ENCODE measurements at regions not wholly inside any gene's neighbourhood (a gene's known extent, or its start where the extent isn't known, plus 50 kb on each side); places are given as distances from the start of the nearest gene placed in this dataset.

DNA sequence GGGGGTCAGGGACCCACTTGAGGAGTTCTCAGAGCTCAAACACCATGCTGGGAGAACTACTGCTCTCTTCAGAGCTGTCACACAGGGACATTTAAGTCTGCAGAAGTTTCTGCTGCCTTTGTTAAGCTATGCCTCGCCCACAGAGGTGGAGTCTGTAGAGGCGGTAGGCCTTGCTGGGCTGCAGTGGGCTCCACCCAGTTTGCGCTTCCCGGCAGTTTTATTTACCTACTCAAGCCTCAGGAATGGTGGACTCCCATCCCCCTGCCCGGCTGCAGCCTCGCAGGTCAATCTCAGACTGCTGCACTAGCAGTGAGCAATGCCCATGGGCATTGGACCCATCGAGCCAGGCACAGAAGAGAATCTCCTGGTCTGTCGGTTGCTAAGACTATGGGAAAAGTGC is 706.4 kb downstream of the LRRIQ3 start:
- H3K4me3 ChIP-seq: no peak overlapping the region
- no peaks in the 10 kb centered on the region for H3K4me1 ChIP-seq (ENCODE audit: insufficient read depth)
- H3K4me2 ChIP-seq: no peak overlapping the region
- H3K36me3 Mint-ChIP-seq (ENCODE audit: low read depth): no peaks in the 10 kb centered on the region; the same call in 2 of the 3 replicates
- no peaks in the 10 kb centered on the region for H3F3A ChIP-seq (replicated peaks; ENCODE audit: low read depth)
- no peaks in the 10 kb centered on the region for H3K36me3 ChIP-seq (ENCODE audit: insufficient read depth)
- no peaks in the 10 kb centered on the region for H3K27me3 Mint-ChIP-seq (ENCODE audit: insufficient read depth, low read depth, poor library complexity)
- H2AFZ ChIP-seq: no peak overlapping the region
- no peak overlapping the region for H3K27ac Mint-ChIP-seq
- H3K4me1 Mint-ChIP-seq: no peaks in the 10 kb centered on the region
- H3K27me3 ChIP-seq (ENCODE audit: insufficient read depth): no peaks in the 10 kb centered on the region
- DNase-seq (ENCODE audit: low spot score) (no peak), ATAC-seq (no peak)
- H3K4me3 Mint-ChIP-seq: no peak overlapping the region
- no peaks in the 10 kb centered on the region for H4K20me1 ChIP-seq (replicated peaks; ENCODE audit: insufficient read depth)
- H3K79me2 ChIP-seq (replicated peaks; ENCODE audit: insufficient read depth): no peaks in the 10 kb centered on the region
- 0 out of 3 replicates have a peak, but pooled peaks cover 2% of the 10 kb centered on the region for H3K9me3 Mint-ChIP-seq
- no peak overlapping the region for H3K27ac ChIP-seq (ENCODE audit: low read depth)
- TF ChIP-seq EZH2 (IDR thresholded peaks at IDR 0.05; ENCODE audit: low read depth, unreplicated experiment) (no peak), ZNF114 (CRISPR knock-in tag; IDR thresholded peaks at IDR 0.05) (no peak), STAT1 (IDR thresholded peaks at IDR 0.05; ENCODE audit: unreplicated experiment) (no peak), CREB1 (CRISPR knock-in tag; IDR thresholded peaks at IDR 0.05; ENCODE audit: low read depth) (no peak), JUNB (IDR thresholded peaks at IDR 0.05; ENCODE audit: unreplicated experiment) (no peak), EZH2phosphoT487 (IDR thresholded peaks at IDR 0.05; ENCODE audit: unreplicated experiment) (no peak), POLR2AphosphoS5 (IDR thresholded peaks at IDR 0.05; ENCODE audit: low read depth) (no peak), ZNF331 (CRISPR knock-in tag; IDR thresholded peaks at IDR 0.05; ENCODE audit: low read depth) (no peak), NANOG (IDR thresholded peaks at IDR 0.05; ENCODE audit: borderline replicate concordance) (no peak)
- TF ChIP-seq, protein P1, sequence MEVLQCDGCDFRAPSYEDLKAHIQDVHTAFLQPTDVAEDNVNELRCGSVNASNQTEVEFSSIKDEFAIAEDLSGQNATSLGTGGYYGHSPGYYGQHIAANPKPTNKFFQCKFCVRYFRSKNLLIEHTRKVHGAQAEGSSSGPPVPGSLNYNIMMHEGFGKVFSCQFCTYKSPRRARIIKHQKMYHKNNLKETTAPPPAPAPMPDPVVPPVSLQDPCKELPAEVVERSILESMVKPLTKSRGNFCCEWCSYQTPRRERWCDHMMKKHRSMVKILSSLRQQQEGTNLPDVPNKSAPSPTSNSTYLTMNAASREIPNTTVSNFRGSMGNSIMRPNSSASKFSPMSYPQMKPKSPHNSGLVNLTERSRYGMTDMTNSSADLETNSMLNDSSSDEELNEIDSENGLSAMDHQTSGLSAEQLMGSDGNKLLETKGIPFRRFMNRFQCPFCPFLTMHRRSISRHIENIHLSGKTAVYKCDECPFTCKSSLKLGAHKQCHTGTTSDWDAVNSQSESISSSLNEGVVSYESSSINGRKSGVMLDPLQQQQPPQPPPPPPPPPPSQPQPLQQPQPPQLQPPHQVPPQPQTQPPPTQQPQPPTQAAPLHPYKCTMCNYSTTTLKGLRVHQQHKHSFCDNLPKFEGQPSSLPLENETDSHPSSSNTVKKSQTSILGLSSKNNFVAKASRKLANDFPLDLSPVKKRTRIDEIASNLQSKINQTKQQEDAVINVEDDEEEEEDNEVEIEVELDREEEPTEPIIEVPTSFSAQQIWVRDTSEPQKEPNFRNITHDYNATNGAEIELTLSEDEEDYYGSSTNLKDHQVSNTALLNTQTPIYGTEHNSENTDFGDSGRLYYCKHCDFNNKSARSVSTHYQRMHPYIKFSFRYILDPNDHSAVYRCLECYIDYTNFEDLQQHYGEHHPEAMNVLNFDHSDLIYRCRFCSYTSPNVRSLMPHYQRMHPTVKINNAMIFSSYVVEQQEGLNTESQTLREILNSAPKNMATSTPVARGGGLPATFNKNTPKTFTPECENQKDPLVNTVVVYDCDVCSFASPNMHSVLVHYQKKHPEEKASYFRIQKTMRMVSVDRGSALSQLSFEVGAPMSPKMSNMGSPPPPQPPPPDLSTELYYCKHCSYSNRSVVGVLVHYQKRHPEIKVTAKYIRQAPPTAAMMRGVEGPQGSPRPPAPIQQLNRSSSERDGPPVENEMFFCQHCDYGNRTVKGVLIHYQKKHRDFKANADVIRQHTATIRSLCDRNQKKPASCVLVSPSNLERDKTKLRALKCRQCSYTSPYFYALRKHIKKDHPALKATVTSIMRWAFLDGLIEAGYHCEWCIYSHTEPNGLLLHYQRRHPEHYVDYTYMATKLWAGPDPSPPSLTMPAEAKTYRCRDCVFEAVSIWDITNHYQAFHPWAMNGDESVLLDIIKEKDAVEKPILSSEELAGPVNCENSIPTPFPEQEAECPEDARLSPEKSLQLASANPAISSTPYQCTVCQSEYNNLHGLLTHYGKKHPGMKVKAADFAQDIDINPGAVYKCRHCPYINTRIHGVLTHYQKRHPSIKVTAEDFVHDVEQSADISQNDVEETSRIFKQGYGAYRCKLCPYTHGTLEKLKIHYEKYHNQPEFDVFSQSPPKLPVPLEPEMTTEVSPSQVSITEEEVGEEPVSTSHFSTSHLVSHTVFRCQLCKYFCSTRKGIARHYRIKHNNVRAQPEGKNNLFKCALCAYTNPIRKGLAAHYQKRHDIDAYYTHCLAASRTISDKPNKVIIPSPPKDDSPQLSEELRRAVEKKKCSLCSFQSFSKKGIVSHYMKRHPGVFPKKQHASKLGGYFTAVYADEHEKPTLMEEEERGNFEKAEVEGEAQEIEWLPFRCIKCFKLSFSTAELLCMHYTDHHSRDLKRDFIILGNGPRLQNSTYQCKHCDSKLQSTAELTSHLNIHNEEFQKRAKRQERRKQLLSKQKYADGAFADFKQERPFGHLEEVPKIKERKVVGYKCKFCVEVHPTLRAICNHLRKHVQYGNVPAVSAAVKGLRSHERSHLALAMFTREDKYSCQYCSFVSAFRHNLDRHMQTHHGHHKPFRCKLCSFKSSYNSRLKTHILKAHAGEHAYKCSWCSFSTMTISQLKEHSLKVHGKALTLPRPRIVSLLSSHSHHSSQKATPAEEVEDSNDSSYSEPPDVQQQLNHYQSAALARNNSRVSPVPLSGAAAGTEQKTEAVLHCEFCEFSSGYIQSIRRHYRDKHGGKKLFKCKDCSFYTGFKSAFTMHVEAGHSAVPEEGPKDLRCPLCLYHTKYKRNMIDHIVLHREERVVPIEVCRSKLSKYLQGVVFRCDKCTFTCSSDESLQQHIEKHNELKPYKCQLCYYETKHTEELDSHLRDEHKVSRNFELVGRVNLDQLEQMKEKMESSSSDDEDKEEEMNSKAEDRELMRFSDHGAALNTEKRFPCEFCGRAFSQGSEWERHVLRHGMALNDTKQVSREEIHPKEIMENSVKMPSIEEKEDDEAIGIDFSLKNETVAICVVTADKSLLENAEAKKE (CRISPR knock-in tag; IDR thresholded peaks at IDR 0.05): no peak
- TF ChIP-seq, protein P2, sequence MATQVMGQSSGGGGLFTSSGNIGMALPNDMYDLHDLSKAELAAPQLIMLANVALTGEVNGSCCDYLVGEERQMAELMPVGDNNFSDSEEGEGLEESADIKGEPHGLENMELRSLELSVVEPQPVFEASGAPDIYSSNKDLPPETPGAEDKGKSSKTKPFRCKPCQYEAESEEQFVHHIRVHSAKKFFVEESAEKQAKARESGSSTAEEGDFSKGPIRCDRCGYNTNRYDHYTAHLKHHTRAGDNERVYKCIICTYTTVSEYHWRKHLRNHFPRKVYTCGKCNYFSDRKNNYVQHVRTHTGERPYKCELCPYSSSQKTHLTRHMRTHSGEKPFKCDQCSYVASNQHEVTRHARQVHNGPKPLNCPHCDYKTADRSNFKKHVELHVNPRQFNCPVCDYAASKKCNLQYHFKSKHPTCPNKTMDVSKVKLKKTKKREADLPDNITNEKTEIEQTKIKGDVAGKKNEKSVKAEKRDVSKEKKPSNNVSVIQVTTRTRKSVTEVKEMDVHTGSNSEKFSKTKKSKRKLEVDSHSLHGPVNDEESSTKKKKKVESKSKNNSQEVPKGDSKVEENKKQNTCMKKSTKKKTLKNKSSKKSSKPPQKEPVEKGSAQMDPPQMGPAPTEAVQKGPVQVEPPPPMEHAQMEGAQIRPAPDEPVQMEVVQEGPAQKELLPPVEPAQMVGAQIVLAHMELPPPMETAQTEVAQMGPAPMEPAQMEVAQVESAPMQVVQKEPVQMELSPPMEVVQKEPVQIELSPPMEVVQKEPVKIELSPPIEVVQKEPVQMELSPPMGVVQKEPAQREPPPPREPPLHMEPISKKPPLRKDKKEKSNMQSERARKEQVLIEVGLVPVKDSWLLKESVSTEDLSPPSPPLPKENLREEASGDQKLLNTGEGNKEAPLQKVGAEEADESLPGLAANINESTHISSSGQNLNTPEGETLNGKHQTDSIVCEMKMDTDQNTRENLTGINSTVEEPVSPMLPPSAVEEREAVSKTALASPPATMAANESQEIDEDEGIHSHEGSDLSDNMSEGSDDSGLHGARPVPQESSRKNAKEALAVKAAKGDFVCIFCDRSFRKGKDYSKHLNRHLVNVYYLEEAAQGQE (IDR thresholded peaks at IDR 0.05; ENCODE audit: unreplicated experiment): no peak
- TF ChIP-seq, protein P3, sequence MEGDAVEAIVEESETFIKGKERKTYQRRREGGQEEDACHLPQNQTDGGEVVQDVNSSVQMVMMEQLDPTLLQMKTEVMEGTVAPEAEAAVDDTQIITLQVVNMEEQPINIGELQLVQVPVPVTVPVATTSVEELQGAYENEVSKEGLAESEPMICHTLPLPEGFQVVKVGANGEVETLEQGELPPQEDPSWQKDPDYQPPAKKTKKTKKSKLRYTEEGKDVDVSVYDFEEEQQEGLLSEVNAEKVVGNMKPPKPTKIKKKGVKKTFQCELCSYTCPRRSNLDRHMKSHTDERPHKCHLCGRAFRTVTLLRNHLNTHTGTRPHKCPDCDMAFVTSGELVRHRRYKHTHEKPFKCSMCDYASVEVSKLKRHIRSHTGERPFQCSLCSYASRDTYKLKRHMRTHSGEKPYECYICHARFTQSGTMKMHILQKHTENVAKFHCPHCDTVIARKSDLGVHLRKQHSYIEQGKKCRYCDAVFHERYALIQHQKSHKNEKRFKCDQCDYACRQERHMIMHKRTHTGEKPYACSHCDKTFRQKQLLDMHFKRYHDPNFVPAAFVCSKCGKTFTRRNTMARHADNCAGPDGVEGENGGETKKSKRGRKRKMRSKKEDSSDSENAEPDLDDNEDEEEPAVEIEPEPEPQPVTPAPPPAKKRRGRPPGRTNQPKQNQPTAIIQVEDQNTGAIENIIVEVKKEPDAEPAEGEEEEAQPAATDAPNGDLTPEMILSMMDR (conservative IDR thresholded peaks at IDR 0.05; ENCODE audit: low read depth in 2 of 2): no peak
- TF ChIP-seq, protein P4, sequence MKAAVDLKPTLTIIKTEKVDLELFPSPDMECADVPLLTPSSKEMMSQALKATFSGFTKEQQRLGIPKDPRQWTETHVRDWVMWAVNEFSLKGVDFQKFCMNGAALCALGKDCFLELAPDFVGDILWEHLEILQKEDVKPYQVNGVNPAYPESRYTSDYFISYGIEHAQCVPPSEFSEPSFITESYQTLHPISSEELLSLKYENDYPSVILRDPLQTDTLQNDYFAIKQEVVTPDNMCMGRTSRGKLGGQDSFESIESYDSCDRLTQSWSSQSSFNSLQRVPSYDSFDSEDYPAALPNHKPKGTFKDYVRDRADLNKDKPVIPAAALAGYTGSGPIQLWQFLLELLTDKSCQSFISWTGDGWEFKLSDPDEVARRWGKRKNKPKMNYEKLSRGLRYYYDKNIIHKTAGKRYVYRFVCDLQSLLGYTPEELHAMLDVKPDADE (IDR thresholded peaks at IDR 0.05): no peak
- H3K9me2 ChIP-seq (ENCODE audit: insufficient read depth): 0 out of 2 replicates have a peak, but pooled peaks cover 3% of the 10 kb centered on the region

All from GM23338 (cell line).